ENCODE measurements at regions not wholly inside any gene's neighbourhood (a gene's known extent, or its start where the extent isn't known, plus 50 kb on each side); places are given as distances from the start of the nearest gene placed in this dataset.
A peak's percentile ranks its signal among the peaks of the same experiment; 100 is the strongest.
"Not testable (repeated sequence)": the region's sequence is repeated elsewhere in the genome, so short reads cannot be mapped to it uniquely, and the experiment has no call there.

DNA sequence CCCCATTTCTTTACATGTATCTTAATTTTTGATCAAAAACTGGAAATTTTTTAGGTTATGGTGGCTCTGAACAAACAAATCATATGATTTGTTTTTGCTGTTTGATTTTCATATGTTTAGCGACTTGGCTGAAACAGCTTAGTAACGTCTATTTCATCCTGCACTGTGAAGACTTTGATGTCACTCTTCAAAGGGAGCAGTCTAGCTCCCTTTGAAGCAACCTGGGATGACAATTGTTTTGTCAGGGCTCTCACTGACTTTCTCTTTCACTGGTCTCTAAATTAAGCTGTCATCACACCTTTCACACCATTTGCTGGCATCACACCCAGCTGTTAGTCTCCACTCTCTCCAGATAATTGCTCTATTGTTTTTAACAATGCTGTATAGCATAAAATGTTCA lies 896.9 kb downstream of the IGSF11 start:
- DNase-seq (ENCODE audit: low read depth): no peak
- H3K4me3 ChIP-seq (ENCODE audit: low read depth, low read length): no peak overlapping the region
- TF ChIP-seq CTCF (conservative IDR thresholded peaks at IDR 0.05; ENCODE audit: low read depth, low read length): no peak

DNA sequence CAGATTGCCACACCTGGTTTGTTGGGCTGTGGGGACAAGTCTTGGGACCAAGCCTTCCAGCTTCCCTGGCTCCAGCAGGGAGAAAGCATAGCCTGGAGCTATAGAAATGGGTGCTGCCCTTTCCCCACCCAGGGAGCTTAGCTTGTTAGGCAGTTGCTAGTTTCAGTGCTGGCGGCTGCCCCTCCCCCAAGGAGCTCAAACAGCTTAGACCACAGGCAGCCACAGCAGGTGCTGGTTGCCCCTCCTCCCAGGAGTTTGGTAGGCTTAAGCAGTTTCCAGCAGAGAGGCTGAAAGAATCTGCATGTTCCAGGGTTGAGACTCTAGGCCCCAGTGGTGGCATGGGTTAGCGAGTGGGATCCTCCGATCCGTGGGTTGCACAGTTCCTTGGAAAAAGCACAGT lies 889.7 kb downstream of the IGSF11 start:
- DNase-seq (ENCODE audit: low read depth): no peak
- no peak overlapping the region for H3K4me3 ChIP-seq (ENCODE audit: low read depth, low read length)
- no peak for TF ChIP-seq CTCF (conservative IDR thresholded peaks at IDR 0.05; ENCODE audit: low read depth, low read length)

GRCh38 chr3:118146658-118147375 lies 887.8 kb downstream of the IGSF11 start:
- H3K4me3 ChIP-seq (ENCODE audit: low read depth, low read length): no peak overlapping the region
- DNase-seq (ENCODE audit: low read depth): no peak
- no peak for TF ChIP-seq CTCF (conservative IDR thresholded peaks at IDR 0.05; ENCODE audit: low read depth, low read length)

GRCh38 chr3:118151164-118151563 lies 883.5 kb downstream of the IGSF11 start:
- TF ChIP-seq CTCF (conservative IDR thresholded peaks at IDR 0.05; ENCODE audit: low read depth, low read length): no peak
- peak; percentile 0 for DNase-seq (ENCODE audit: low read depth)
- no peak overlapping the region for H3K4me3 ChIP-seq (ENCODE audit: low read depth, low read length)

DNA sequence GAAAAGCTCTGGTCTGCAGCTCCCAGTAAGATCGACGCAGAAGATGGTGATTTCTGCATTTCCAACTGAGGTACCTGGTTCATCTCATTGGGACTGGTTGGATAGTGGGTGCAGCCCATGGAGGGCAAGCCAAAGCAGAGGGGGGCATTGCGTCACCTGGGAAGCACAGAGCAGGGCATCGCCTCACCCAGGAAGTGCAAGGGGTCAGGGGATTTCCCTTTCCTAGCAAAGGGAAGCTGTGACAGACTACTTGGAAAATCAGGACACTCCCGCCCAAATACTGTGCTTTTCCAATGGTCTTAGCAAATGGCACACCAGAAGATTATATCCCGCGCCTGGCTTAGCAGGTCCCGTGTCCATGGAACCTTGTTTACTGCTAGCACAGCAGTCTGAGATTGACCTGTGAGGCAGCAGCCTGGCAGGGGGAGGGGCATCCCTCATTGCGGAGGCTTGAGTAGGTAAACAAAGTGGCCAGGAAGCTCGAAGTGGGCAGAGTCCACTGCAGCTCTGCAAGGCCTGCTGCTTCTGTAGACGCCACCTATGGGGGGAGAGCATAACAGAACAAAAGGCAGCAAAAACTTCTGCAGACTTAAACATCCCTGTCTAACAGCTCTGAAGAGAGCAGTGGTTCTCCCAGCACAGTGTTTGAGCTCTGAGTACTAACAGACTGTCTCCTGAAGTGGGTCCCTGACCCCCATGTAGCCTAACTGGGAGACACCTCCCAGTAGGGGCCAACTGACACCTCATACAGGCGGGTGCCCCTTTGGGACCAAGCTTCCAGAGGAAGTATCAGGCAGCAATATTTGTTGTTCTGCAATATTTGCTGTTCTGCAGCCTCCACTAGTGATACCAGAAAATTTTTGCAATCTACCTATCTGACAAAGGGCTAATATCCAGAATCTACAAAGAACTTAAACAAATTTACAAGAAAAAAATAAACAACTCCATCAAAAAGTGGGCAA lies 871.7 kb downstream of the IGSF11 start:
- not testable (repeated sequence) for H3K4me3 ChIP-seq (ENCODE audit: low read depth, low read length); DNase-seq (ENCODE audit: low read depth)

- no peak for DNase-seq (ENCODE audit: low read depth)
- no peak for TF ChIP-seq CTCF (conservative IDR thresholded peaks at IDR 0.05; ENCODE audit: low read depth, low read length)
- H3K4me3 ChIP-seq (ENCODE audit: low read depth, low read length): no peak overlapping the region
Observed at GRCh38 chr3:118165413-118165812, 869.2 kb downstream of the IGSF11 start.

GRCh38 chr3:118167571-118167970 lies 867.1 kb downstream of the IGSF11 start:
- no peak overlapping the region for H3K4me3 ChIP-seq (ENCODE audit: low read depth, low read length)
- TF ChIP-seq CTCF (conservative IDR thresholded peaks at IDR 0.05; ENCODE audit: low read depth, low read length): no peak
- DNase-seq (ENCODE audit: low read depth): no peak

Measured in choroid plexus epithelial cell (primary cell).